ENCODE measurements at regions not wholly inside any gene's neighbourhood (a gene's known extent, or its start where the extent isn't known, plus 50 kb on each side); places are given as distances from the start of the nearest gene placed in this dataset.

DNA sequence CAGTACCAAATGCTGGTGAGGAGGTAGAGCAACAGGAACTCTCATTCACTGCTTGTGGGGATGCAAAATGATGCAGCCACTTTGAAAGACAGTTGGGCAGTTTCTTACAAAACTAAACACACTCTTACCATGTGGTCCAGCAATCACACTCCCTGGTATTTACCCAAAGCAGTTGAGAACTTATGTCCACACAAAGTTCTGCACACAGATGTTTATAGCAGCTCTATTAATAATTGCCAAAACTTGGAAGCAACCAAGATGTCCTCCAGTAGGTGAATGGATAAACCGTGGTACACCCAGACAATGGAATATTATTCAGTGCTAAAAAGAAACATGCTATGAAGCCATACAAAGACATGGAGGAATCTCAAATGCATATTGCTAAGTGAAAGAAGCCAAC is 139.1 kb upstream of the SLC6A11 start:
- H2AFZ ChIP-seq (ENCODE audit: low read depth, low read length, poor library complexity, severe bottlenecking), result no peak overlapping the region
- intact Hi-C loops (cut with micrococcal nuclease), result no loop called here
- no TSS peak for BruUV-seq (replicated peaks)
- DNase-seq (ENCODE audit: low read depth, low spot score), result no peak
- H3K4me2 ChIP-seq (ENCODE audit: low read length), result no peak overlapping the region
- ChIA-PET CTCF (no interaction called here), POLR2A (no interaction called here), RAD21 (ENCODE audit: low non-redundant PET in 1 of 2, low total read pairs in 2 of 2, uncharacterized antibody in 2 of 2, unreplicated experiment in 2 of 2) (no interaction called here)
- no peaks in the 10 kb centered on the region for H3K79me2 ChIP-seq (ENCODE audit: insufficient read depth, low read length)
- ATAC-seq, result no peak
- H3K4me1 ChIP-seq (ENCODE audit: control insufficient read depth in 1 of 2, insufficient read depth in 2 of 2, low read length in 2 of 2), result no peaks in the 10 kb centered on the region
- no peaks in the 10 kb centered on the region for H3K36me3 ChIP-seq (ENCODE audit: control insufficient read depth in 1 of 2, insufficient read depth in 2 of 2, low read length in 2 of 2)
- peaks cover 9% of the 10 kb centered on the region; the same call in 1 of the 2 replicates for H3K27me3 ChIP-seq (ENCODE audit: insufficient read depth, low read length)
- no peaks in the 10 kb centered on the region for H4K20me1 ChIP-seq (ENCODE audit: insufficient read depth)
- H3K9ac ChIP-seq (ENCODE audit: low read length), result no peak overlapping the region
- TF ChIP-seq YY1 (IDR thresholded peaks at IDR 0.05; ENCODE audit: extremely low read depth, insufficient replicate concordance, low read depth, low read length), result no peak
- H3K27ac ChIP-seq (ENCODE audit: low read depth, low read length), result no peak overlapping the region
- no peak overlapping the region for H3K4me3 ChIP-seq (replicated peaks in 1 of 2; ENCODE audit: low read depth in 1 of 2, low read length in 2 of 2)
- H3K9me2 ChIP-seq (ENCODE audit: insufficient read depth), result no peaks in the 10 kb centered on the region
- no peaks in the 10 kb centered on the region for H3K9me3 ChIP-seq (ENCODE audit: control insufficient read depth in 1 of 2, insufficient read depth in 1 of 2, low read depth in 1 of 2, low read length in 2 of 2)

- no TSS peak for BruUV-seq (replicated peaks)
- CTCF ChIA-PET, result no interaction called here
- DNase-seq (ENCODE audit: low read depth, low spot score), result no peak
- TF ChIP-seq, protein P1, sequence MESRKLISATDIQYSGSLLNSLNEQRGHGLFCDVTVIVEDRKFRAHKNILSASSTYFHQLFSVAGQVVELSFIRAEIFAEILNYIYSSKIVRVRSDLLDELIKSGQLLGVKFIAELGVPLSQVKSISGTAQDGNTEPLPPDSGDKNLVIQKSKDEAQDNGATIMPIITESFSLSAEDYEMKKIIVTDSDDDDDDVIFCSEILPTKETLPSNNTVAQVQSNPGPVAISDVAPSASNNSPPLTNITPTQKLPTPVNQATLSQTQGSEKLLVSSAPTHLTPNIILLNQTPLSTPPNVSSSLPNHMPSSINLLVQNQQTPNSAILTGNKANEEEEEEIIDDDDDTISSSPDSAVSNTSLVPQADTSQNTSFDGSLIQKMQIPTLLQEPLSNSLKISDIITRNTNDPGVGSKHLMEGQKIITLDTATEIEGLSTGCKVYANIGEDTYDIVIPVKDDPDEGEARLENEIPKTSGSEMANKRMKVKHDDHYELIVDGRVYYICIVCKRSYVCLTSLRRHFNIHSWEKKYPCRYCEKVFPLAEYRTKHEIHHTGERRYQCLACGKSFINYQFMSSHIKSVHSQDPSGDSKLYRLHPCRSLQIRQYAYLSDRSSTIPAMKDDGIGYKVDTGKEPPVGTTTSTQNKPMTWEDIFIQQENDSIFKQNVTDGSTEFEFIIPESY (IDR thresholded peaks at IDR 0.05; ENCODE audit: extremely low read depth, insufficient replicate concordance, low read length), result no peak
- TF ChIP-seq SIN3A (IDR thresholded peaks at IDR 0.05; ENCODE audit: low read depth) (no peak), JUND (IDR thresholded peaks at IDR 0.05) (no peak), EGR1 (IDR thresholded peaks at IDR 0.05; ENCODE audit: low read depth) (no peak), ZNF274 (IDR thresholded peaks at IDR 0.05; ENCODE audit: low read depth, low read length) (no peak), ELF1 (IDR thresholded peaks at IDR 0.05; ENCODE audit: borderline replicate concordance, low read depth) (no peak), FOSL1 (IDR thresholded peaks at IDR 0.05; ENCODE audit: low read depth) (no peak), EZH2phosphoT487 (IDR thresholded peaks at IDR 0.05; ENCODE audit: borderline replicate concordance) (no peak), POLR2A (IDR thresholded peaks at IDR 0.05; ENCODE audit: borderline replicate concordance, extremely low read depth, insufficient read depth, insufficient read length) (no peak), POLR2AphosphoS5 (IDR thresholded peaks at IDR 0.05; ENCODE audit: low read depth, low read length) (no peak), TCF7L2 (IDR thresholded peaks at IDR 0.05; ENCODE audit: borderline replicate concordance, extremely low read depth, insufficient read depth, insufficient read length) (no peak), EZH2 (IDR thresholded peaks at IDR 0.05) (no peak), RAD21 (IDR thresholded peaks at IDR 0.05; ENCODE audit: low read depth) (no peak)
- TF ChIP-seq, protein P2, sequence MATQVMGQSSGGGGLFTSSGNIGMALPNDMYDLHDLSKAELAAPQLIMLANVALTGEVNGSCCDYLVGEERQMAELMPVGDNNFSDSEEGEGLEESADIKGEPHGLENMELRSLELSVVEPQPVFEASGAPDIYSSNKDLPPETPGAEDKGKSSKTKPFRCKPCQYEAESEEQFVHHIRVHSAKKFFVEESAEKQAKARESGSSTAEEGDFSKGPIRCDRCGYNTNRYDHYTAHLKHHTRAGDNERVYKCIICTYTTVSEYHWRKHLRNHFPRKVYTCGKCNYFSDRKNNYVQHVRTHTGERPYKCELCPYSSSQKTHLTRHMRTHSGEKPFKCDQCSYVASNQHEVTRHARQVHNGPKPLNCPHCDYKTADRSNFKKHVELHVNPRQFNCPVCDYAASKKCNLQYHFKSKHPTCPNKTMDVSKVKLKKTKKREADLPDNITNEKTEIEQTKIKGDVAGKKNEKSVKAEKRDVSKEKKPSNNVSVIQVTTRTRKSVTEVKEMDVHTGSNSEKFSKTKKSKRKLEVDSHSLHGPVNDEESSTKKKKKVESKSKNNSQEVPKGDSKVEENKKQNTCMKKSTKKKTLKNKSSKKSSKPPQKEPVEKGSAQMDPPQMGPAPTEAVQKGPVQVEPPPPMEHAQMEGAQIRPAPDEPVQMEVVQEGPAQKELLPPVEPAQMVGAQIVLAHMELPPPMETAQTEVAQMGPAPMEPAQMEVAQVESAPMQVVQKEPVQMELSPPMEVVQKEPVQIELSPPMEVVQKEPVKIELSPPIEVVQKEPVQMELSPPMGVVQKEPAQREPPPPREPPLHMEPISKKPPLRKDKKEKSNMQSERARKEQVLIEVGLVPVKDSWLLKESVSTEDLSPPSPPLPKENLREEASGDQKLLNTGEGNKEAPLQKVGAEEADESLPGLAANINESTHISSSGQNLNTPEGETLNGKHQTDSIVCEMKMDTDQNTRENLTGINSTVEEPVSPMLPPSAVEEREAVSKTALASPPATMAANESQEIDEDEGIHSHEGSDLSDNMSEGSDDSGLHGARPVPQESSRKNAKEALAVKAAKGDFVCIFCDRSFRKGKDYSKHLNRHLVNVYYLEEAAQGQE (IDR thresholded peaks at IDR 0.05; ENCODE audit: low read depth), result no peak
- TF ChIP-seq, protein P3, sequence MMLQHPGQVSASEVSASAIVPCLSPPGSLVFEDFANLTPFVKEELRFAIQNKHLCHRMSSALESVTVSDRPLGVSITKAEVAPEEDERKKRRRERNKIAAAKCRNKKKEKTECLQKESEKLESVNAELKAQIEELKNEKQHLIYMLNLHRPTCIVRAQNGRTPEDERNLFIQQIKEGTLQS (IDR thresholded peaks at IDR 0.05), result no peak
Measured at GRCh38 chr3:10678796-10679376, 137.1 kb upstream of the SLC6A11 start.

More at GRCh38 chr3:10678796-10679376, 137.1 kb upstream of the SLC6A11 start:
- Histone ChIP-seq H3K36me3 (ENCODE audit: control insufficient read depth in 1 of 2, insufficient read depth in 2 of 2, low read length in 2 of 2) (no peaks in the 10 kb centered on the region), H3K9me2 (ENCODE audit: insufficient read depth) (no peaks in the 10 kb centered on the region), H3K79me2 (ENCODE audit: insufficient read depth, low read length) (no peaks in the 10 kb centered on the region), H2AFZ (ENCODE audit: low read depth, low read length, poor library complexity, severe bottlenecking) (no peak overlapping the region), H3K27ac (ENCODE audit: low read depth, low read length) (no peak overlapping the region), H4K20me1 (ENCODE audit: insufficient read depth) (no peaks in the 10 kb centered on the region), H3K4me3 (replicated peaks in 1 of 2; ENCODE audit: low read depth in 1 of 2, low read length in 2 of 2) (no peak overlapping the region), H3K9ac (ENCODE audit: low read length) (no peak overlapping the region), H3K4me2 (ENCODE audit: low read length) (no peak overlapping the region), H3K4me1 (ENCODE audit: control insufficient read depth in 1 of 2, insufficient read depth in 2 of 2, low read length in 2 of 2) (peaks cover 5 to 8% of the 10 kb centered on the region in 2 experiments; a peak in 2 of 4 replicates), H3K9me3 (ENCODE audit: control insufficient read depth in 1 of 2, insufficient read depth in 1 of 2, low read depth in 1 of 2, low read length in 2 of 2) (no peaks in the 10 kb centered on the region), H3K27me3 (ENCODE audit: insufficient read depth, low read length) (peaks cover 6% of the 10 kb centered on the region; the same call in 1 of the 2 replicates)
- intact Hi-C loops (cut with micrococcal nuclease), result no loop called here
- ATAC-seq, result no peak
- ChIA-PET POLR2A (no interaction called here), RAD21 (ENCODE audit: low non-redundant PET in 1 of 2, low total read pairs in 2 of 2, uncharacterized antibody in 2 of 2, unreplicated experiment in 2 of 2) (no interaction called here)

All from HCT116 (cell line).